ENCODE measurements at regions not wholly inside any gene's neighbourhood (a gene's known extent, or its start where the extent isn't known, plus 50 kb on each side); places are given as distances from the start of the nearest gene placed in this dataset.
"Not testable (repeated sequence)": the region's sequence is repeated elsewhere in the genome, so short reads cannot be mapped to it uniquely, and the experiment has no call there.

DNA sequence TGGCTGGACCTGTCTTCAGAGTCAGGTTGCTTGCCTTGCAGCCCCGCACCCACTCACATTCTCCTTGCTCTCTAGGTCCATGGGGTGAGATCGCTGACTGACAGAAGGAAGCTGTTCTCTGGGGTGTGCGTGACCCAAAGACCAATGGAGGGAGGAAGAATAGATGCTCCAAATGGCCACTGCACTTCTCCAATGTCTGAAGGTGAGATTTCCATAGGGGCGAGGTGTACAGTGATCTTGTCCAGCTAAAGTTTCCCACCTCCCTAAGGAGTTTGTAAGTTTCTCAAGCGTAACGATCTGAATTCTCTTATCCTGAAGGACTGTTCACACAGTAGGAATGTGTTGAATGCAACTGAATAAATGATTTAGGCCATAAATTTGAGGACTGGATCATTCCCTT lies 211.9 kb upstream of the IRF2BP2 start:
- H3K4me1 ChIP-seq (ENCODE audit: control insufficient read depth, low read depth, low read length): no peaks in the 10 kb centered on the region
- H3K36me3 ChIP-seq (ENCODE audit: control insufficient read depth, low read depth, low read length): no peaks in the 10 kb centered on the region

DNA sequence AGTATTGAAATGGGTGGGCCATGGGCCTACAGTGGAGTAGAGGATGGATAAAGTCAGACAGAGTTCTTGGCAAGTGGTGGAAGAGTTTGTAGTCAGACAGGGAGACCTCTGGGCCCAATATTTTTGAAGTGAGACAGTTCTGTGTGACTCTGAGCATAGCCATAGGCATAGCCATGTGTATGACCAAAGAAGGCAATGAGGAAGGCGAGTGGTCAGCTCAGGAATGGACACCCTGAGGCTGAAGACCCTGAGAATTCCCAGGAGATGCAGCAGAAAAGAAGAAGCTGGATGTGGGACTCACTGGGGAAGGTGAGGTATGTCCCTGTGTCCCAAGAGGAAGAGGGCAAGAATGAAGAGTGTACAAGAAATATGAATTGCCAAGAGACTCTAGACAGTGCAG lies 210.6 kb upstream of the IRF2BP2 start:
- Histone ChIP-seq H3K9me3 (ENCODE audit: control insufficient read depth, low read depth, low read length) (no peaks in the 10 kb centered on the region), H3K9ac (ENCODE audit: low read length) (no peak overlapping the region), H3K36me3 (ENCODE audit: control insufficient read depth, low read depth, low read length) (no peaks in the 10 kb centered on the region), H3K27ac (ENCODE audit: low read length) (no peak overlapping the region), H3K27me3 (ENCODE audit: control insufficient read depth, insufficient read depth, low read length) (no peaks in the 10 kb centered on the region), H3K4me3 (ENCODE audit: low read length) (no peak overlapping the region), H3K4me1 (ENCODE audit: control insufficient read depth, low read depth, low read length) (no peaks in the 10 kb centered on the region)

More for the DNA sequence above, 211.9 kb upstream of the IRF2BP2 start:
- H3K4me3 ChIP-seq (ENCODE audit: low read length): no peak overlapping the region
- no peak overlapping the region for H3K27ac ChIP-seq (ENCODE audit: low read length)
- no peaks in the 10 kb centered on the region for H3K9me3 ChIP-seq (ENCODE audit: control insufficient read depth, low read depth, low read length)
- H3K9ac ChIP-seq (ENCODE audit: low read length): no peak overlapping the region
- no peaks in the 10 kb centered on the region for H3K27me3 ChIP-seq (ENCODE audit: control insufficient read depth, insufficient read depth, low read length)

DNA sequence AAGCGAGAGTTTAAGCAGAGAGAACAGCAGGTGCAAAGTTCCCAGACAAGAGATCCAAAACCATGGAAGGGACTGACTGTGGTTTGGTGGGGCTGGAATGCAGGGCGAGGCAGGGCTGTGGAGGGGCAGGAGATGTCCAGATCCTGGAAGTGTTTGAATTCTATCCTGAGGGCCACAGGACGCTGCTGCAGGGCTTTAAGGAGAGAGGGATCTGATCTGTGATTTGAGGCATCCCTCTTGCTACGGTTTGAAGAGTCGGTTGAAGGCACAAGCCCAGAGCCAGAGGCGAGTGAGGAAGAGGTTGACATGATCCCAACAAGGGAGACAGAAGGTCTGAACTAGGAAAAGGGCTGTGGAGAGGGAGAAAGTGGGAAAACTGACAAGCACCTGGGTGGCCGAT lies 209.9 kb upstream of the IRF2BP2 start:
- H3K4me3 ChIP-seq (ENCODE audit: low read length): not testable (repeated sequence)

DNA sequence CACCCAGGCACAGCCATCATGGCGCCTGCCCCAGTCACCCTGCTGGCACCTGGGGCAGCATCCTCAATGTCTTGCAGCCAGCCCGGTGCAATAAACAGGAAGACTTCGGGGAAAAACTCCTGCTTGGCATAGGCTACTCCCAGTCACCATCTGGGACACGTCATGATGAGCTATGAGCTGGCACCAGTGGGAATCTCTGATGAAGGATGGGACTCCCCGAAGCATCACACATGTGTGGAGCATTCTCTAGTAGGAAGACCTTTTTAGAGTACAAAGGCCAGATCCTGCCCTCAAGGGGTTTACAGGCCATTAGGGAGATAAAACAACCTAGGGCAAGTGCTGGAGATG lies 208.0 kb upstream of the IRF2BP2 start:
- not testable (repeated sequence) for H3K27ac ChIP-seq (ENCODE audit: low read length); H3K4me3 ChIP-seq (ENCODE audit: low read length); H3K9ac ChIP-seq (ENCODE audit: low read length); H3K36me3 ChIP-seq (ENCODE audit: control insufficient read depth, low read depth, low read length); H3K4me1 ChIP-seq (ENCODE audit: control insufficient read depth, low read depth, low read length); H3K27me3 ChIP-seq (ENCODE audit: control insufficient read depth, insufficient read depth, low read length); H3K9me3 ChIP-seq (ENCODE audit: control insufficient read depth, low read depth, low read length)

More for the DNA sequence above, 209.9 kb upstream of the IRF2BP2 start:
- H3K4me1 ChIP-seq (ENCODE audit: control insufficient read depth, low read depth, low read length); H3K27me3 ChIP-seq (ENCODE audit: control insufficient read depth, insufficient read depth, low read length); H3K9ac ChIP-seq (ENCODE audit: low read length); H3K36me3 ChIP-seq (ENCODE audit: control insufficient read depth, low read depth, low read length); H3K27ac ChIP-seq (ENCODE audit: low read length); H3K9me3 ChIP-seq (ENCODE audit: control insufficient read depth, low read depth, low read length): not testable (repeated sequence)

DNA sequence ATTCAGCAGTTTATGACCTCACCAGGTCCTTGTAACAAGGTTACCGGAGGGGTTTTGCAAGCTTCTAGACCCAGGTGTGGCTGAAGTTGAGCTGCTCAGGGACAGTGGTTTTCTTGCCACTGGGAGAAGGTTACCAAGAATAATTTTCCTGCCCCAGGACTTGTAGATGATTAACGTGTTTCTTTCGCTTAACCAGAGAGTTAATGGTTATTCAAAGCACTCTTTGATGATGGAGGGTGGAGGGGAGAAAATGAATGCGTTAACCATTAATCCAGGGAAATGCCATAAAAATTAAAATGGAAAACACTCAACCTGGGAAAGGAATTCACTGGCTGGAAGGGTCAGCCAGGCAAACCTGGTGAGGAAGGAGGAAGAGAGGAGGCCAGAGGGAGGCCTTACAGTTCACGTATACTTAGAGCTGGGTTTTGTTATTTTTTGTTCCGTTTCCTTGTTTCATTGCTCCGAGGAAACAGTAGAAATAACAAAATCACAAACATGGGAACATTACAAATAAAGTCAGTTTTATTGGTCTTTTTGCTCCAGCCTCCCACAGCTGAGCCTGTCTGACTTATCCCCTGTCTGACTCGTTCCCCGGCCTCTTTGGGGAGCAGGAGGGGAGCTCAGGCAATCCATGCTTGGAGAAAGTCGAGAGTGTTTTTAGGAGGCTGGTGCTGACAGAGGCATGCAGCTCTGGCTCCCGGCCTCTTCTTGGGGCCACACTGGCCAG lies 207.5 kb upstream of the IRF2BP2 start:
- H3K9ac ChIP-seq (ENCODE audit: low read length); H3K27ac ChIP-seq (ENCODE audit: low read length); H3K4me3 ChIP-seq (ENCODE audit: low read length): not testable (repeated sequence)

DNA sequence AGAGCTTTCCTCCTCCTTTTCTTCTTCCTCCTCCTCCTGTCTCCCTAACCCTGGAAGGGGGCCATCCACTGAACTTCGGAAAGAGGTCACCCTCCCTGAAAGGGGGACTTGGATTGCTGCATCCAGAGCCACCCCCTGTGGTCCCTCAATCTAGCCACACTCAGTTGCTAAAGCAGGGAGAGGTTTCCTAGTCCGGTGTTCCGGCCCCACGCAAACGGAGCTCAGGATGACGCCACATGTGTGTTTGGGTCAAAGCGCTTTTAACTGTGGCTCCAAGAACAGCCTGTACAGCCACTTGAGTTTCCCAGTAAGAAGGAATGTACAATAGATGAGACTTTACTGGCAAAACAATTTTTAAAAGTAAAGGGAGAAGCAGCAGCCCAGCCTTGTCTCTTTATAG lies 206.9 kb upstream of the IRF2BP2 start:
- not testable (repeated sequence) for H3K27me3 ChIP-seq (ENCODE audit: control insufficient read depth, insufficient read depth, low read length); H3K36me3 ChIP-seq (ENCODE audit: control insufficient read depth, low read depth, low read length); H3K4me3 ChIP-seq (ENCODE audit: low read length); H3K27ac ChIP-seq (ENCODE audit: low read length); H3K9ac ChIP-seq (ENCODE audit: low read length); H3K4me1 ChIP-seq (ENCODE audit: control insufficient read depth, low read depth, low read length); H3K9me3 ChIP-seq (ENCODE audit: control insufficient read depth, low read depth, low read length)

More for the DNA sequence above, 207.5 kb upstream of the IRF2BP2 start:
- H3K36me3 ChIP-seq (ENCODE audit: control insufficient read depth, low read depth, low read length); H3K4me1 ChIP-seq (ENCODE audit: control insufficient read depth, low read depth, low read length); H3K27me3 ChIP-seq (ENCODE audit: control insufficient read depth, insufficient read depth, low read length); H3K9me3 ChIP-seq (ENCODE audit: control insufficient read depth, low read depth, low read length): not testable (repeated sequence)

DNA sequence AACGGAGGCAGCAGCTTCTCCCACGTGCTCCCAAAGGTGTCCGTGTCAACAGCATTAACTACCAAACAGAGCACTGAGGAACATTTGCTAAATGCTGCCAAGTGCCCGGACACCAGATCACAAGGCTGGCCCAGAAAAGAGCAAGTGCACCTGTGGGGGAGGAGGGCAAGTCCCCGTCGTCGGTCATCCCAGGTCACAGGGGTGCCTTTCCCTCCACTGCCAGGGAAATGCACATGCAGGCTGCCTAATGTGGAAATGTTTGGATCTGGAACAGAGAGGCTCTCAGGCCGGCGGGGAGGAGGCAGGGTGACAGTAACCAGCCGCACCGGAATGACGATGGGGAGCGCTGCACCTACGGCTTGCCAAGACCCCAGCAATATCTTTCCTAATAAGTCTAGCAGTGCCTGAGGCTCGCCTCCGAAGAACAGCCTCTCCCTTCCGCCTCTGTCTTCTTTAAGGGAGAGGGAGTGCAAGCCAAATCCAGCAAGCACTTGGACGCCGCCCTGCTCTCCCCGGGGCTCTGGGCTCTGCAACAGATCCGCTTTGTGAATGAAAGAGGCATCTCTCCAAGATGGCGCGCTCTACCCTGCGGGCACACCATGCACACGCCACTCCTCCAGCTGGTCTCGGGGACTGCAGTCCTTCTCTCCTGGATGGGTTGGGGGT lies 206.3 kb upstream of the IRF2BP2 start:
- H3K9ac ChIP-seq (ENCODE audit: low read length); H3K27ac ChIP-seq (ENCODE audit: low read length); H3K4me3 ChIP-seq (ENCODE audit: low read length); H3K9me3 ChIP-seq (ENCODE audit: control insufficient read depth, low read depth, low read length); H3K36me3 ChIP-seq (ENCODE audit: control insufficient read depth, low read depth, low read length); H3K27me3 ChIP-seq (ENCODE audit: control insufficient read depth, insufficient read depth, low read length); H3K4me1 ChIP-seq (ENCODE audit: control insufficient read depth, low read depth, low read length): not testable (repeated sequence)

DNA sequence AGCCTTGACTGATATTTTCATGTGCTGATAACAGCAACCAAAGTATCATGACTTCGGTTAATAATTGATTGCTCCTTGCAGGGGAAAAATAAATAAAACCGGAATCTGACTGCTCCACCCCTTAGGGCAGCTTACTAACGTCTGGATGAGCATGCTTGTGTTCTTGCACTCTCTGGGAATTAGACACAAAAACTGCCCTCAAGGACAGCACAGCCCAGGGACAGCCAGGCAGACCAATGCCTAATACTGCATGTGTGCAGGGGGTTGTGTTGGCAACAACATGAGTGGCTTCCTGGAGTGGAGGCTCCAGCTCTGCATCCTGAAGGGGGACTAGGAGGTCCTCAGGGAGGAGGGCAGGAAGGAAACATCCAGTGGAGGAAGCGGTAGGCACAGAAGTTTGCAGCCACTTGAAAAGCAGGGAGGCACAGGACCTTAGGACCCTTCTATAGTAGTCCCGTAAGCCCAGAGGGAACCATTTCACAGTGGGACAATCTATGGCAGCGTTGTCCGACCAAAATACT lies 205.4 kb upstream of the IRF2BP2 start:
- not testable (repeated sequence) for H3K4me3 ChIP-seq (ENCODE audit: low read length); H3K9me3 ChIP-seq (ENCODE audit: control insufficient read depth, low read depth, low read length); H3K9ac ChIP-seq (ENCODE audit: low read length); H3K27me3 ChIP-seq (ENCODE audit: control insufficient read depth, insufficient read depth, low read length); H3K4me1 ChIP-seq (ENCODE audit: control insufficient read depth, low read depth, low read length); H3K27ac ChIP-seq (ENCODE audit: low read length); H3K36me3 ChIP-seq (ENCODE audit: control insufficient read depth, low read depth, low read length)

DNA sequence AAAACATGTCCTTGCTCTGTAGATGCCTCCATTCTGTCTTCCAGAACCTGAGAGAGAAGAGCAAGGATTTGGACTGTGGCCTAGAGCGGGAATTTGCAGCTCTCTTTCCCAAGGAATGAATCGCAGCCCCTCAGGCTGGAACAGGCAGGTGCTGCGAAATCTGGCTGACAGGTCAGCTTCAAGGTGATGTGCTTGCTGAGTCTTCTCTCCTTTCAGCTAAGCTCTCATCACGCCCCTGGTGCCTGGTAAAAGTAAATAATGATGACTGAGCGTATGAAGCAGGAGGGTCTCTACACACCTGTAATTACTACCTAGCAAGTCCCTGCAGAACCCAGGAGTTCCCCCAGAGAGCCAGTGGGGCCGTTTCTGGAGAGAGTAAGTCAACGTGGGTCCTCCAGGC lies 204.3 kb upstream of the IRF2BP2 start:
- H3K4me3 ChIP-seq (ENCODE audit: low read length); H3K4me1 ChIP-seq (ENCODE audit: control insufficient read depth, low read depth, low read length); H3K9ac ChIP-seq (ENCODE audit: low read length); H3K36me3 ChIP-seq (ENCODE audit: control insufficient read depth, low read depth, low read length); H3K9me3 ChIP-seq (ENCODE audit: control insufficient read depth, low read depth, low read length); H3K27ac ChIP-seq (ENCODE audit: low read length); H3K27me3 ChIP-seq (ENCODE audit: control insufficient read depth, insufficient read depth, low read length): not testable (repeated sequence)

DNA sequence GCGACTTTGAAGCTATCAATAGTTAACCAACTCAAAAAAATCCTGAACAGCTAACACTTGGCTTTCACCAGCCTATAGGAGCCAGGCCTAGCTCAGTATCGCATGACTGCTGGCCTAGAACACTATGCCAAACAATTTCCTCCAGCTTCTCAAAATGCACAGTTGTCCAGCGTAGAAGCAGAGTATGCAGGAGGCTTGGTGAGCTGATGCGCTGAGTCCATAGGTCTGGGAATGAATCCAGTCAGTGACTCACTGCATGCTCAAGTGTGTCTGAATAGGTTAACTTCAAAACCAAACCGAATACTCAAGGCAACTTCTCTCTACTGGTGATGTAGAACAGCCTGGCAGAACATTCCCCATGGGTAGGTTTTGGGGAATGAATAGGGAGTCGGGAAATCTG lies 201.8 kb upstream of the IRF2BP2 start:
- H3K9ac ChIP-seq (ENCODE audit: low read length); H3K4me1 ChIP-seq (ENCODE audit: control insufficient read depth, low read depth, low read length); H3K27ac ChIP-seq (ENCODE audit: low read length); H3K36me3 ChIP-seq (ENCODE audit: control insufficient read depth, low read depth, low read length); H3K9me3 ChIP-seq (ENCODE audit: control insufficient read depth, low read depth, low read length); H3K27me3 ChIP-seq (ENCODE audit: control insufficient read depth, insufficient read depth, low read length); H3K4me3 ChIP-seq (ENCODE audit: low read length): not testable (repeated sequence)

DNA sequence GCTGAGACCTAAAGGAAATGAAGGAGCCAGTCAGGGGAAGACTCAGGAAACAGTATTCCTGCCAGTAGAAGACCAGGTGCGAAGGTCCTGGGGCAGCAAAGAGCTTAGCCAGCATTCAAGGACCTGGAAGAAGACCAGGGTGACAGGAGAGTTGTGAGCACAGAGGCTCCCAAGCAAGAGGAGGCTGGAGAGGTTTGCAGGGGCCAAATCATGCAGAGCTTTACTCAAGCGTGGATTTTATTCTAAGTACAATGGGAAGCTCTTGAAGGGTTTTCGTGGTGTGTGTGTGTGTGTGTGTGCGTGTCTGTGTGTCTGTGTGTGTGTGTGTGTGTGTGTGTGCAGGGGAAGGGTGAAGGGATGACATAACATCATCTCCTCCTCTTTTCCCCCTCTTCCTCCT lies 200.7 kb upstream of the IRF2BP2 start:
- H3K4me3 ChIP-seq (ENCODE audit: low read length): not testable (repeated sequence)

DNA sequence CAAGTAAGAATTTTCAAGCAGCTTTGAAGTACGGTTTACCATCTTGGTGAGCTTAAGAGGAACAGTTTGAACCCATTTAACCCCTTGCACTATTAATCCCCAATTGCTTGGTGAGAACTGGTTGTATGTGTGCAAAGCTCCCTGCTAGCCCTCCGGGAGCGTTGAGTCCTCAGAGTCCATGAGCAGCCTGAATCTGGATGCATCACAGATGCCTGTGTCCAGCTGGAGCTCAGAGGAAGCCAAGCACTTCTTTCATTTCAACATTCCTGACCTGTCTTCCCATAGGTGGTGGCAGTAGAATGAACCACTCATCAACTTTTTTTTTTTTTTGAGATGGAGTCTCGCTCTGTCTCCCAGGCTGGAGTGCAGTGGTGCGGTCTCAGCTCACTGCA lies 199.9 kb upstream of the IRF2BP2 start:
- not testable (repeated sequence) for H3K4me1 ChIP-seq (ENCODE audit: control insufficient read depth, low read depth, low read length); H3K27me3 ChIP-seq (ENCODE audit: control insufficient read depth, insufficient read depth, low read length); H3K9me3 ChIP-seq (ENCODE audit: control insufficient read depth, low read depth, low read length); H3K27ac ChIP-seq (ENCODE audit: low read length); H3K9ac ChIP-seq (ENCODE audit: low read length); H3K36me3 ChIP-seq (ENCODE audit: control insufficient read depth, low read depth, low read length); H3K4me3 ChIP-seq (ENCODE audit: low read length)

More for the DNA sequence above, 200.7 kb upstream of the IRF2BP2 start:
- H3K9ac ChIP-seq (ENCODE audit: low read length); H3K27ac ChIP-seq (ENCODE audit: low read length); H3K27me3 ChIP-seq (ENCODE audit: control insufficient read depth, insufficient read depth, low read length); H3K9me3 ChIP-seq (ENCODE audit: control insufficient read depth, low read depth, low read length); H3K36me3 ChIP-seq (ENCODE audit: control insufficient read depth, low read depth, low read length); H3K4me1 ChIP-seq (ENCODE audit: control insufficient read depth, low read depth, low read length): not testable (repeated sequence)

Measured in iPS-18a (cell line).